Esophagus squamous epithelium (tissue), 4 donors: ENCODE measurements at regions not wholly inside any gene's neighbourhood (a gene's known extent, or its start where the extent isn't known, plus 50 kb on each side); places are given as distances from the start of the nearest gene placed in this dataset.

Experiments
- POLR2A ChIP-seq, 4 donors: fragments of 450-650 bp; IDR thresholded peaks; one replicate each; pipeline ENCODE4 v1.6.1; 2017; ENCODE audit warnings: antibody characterized with exemption in 4 of 4, mild to moderate bottlenecking in 4 of 4, moderate library complexity in 3 of 4
- TF ChIP-seq, protein P1 (sequence below), 6 experiments: fragments of 450-650 bp in 4 of 6; fragments of 200-600 bp in 2 of 6; sonication (generic) in 2 of 6; IDR thresholded peaks; one replicate each; pipeline ENCODE4 v1.5.1; 2016 to 2019; ENCODE audit warnings: antibody characterized with exemption in 6 of 6, mild to moderate bottlenecking in 4 of 6, moderate library complexity in 4 of 6

DNA sequence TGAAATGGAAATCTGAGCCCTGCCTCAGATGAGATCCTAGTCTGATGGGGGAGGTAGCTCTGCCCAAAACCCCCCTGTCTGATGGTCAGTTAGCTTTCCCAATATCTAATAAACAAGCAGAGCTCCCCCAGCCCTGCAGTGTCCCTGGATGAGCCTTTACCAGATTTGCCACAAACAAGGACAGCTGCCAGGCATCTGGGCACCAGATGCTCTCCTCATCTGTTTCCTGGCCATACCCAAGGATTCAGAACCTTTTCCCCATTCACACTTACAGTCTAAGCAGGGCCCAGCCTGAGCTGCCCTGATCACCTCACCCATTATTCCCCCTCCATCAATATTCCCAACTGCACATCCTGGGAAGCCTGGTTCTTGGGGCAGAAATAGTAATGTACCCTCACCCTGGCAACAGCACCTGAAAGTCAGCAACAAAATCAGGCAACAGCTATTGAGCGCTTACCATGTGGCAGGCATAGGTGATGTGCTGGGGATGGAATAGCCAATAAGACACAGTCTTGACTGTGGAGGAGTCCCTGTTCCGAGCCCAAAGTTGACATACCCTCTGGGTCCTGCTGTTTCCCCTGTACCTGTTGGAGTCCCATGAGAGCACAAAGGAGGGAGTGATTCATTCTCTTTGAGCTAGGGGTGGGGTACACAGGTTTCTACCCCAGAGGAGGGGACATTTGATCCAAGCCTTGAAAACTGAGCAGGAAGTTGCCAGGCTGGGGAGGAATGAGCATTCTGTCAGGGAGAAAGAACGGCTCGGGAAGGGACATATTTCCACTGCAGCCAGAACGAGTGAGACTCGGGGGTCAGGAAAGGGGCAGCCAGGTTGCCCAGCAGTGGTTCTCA is 147.4 kb downstream of the TMEM132E start:
- TF ChIP-seq, protein P1, sequence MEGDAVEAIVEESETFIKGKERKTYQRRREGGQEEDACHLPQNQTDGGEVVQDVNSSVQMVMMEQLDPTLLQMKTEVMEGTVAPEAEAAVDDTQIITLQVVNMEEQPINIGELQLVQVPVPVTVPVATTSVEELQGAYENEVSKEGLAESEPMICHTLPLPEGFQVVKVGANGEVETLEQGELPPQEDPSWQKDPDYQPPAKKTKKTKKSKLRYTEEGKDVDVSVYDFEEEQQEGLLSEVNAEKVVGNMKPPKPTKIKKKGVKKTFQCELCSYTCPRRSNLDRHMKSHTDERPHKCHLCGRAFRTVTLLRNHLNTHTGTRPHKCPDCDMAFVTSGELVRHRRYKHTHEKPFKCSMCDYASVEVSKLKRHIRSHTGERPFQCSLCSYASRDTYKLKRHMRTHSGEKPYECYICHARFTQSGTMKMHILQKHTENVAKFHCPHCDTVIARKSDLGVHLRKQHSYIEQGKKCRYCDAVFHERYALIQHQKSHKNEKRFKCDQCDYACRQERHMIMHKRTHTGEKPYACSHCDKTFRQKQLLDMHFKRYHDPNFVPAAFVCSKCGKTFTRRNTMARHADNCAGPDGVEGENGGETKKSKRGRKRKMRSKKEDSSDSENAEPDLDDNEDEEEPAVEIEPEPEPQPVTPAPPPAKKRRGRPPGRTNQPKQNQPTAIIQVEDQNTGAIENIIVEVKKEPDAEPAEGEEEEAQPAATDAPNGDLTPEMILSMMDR (IDR thresholded peaks at IDR 0.05): no peak
- no peak for TF ChIP-seq POLR2A (IDR thresholded peaks at IDR 0.05)
